NCI-H748 (cell line): ENCODE measurements at regions not wholly inside any gene's neighbourhood (a gene's known extent, or its start where the extent isn't known, plus 50 kb on each side); places are given as distances from the start of the nearest gene placed in this dataset.
"Not testable (repeated sequence)": the region's sequence is repeated elsewhere in the genome, so short reads cannot be mapped to it uniquely, and the experiment has no call there.

Experiments
- DNase-seq: peaks from one replicate; lab custom pipeline; 2025; ENCODE audit not compliant: unreplicated experiment; lab: John Stamatoyannopoulos, UW

DNA sequence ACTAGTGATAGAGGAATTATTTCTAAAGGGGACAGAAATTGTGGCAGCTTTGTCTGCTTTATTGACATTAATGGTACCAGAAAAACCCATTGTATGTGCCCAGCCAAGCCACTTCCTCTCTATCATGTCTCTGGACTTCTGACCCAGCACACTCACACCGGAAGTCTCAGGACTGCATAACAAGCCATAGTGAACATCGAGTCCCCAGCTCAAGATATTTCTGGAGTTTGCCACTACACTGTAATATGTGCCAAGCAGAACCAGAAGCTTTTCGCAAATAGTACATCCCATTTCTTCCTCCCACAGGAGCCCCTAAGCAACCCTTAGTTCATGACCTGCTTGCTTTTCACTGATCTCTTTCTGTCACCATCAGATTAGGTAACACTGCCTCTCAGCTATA, 187.4 kb upstream of the GHR start:
- no peak for DNase-seq

DNA sequence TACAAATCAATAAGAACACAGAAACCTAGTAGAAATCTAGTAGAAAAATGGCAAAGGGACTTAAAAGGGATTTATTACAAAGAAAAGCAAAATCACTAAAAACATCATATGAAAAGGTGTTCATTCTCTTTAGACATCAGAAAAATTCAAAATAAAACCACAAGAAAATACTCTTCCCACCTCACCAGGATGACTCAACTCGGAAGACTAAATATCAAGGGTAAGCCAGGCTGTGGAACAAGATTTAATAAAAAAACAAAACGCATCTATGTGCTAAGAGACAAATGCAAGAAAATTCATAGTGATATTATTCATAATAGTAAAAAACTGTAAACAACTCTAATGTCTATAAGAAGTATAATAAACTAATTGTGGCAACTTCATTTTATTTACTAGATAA, 181.6 kb upstream of the GHR start:
- no peak for DNase-seq

DNA sequence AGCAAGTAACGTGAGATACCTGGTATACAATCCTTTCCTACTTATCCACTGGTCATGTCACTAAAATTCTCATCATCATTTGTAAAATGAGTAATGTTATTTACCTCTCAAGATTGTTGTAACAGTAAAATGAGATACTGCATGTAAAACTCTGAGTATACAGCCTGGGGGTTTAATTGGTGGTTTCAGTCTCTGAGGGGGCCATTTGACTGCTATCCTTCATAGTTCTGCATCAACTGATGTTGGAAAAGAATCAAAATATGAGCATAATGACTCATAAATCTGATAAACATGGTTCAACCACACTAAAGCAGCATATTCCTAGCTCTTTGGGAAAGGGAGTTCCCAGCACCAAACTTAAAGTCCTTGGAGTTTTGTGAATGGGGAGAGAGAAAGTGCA, 181.0 kb upstream of the GHR start:
- no peak for DNase-seq

DNA sequence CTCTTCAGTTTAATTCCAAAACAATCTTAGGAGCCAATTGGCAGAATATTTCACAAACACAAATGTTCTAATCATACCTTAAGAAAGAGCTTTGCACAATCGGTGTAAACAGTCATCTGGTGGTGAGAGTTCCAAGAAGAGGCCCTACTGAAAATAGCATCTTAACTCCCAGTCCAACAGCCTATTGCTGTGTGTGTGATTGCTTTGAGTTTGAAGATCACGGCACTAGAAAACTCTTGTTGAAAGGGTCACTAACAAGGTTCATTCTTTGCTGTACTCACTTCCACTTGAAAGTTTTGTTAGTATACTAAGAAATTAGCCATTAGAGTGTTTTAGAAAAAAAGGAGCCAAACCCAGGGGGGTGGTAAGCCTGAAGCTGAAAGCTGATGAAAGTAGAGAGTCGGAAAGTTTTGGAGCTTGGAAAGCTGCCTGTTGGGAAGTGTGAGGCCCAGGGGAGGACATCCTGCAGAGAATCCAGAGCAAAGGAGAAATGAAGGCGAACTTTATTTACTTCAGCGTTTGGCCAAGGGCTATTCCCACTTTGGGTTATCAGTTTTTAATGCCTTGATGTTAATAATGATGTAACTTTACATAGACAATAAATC, 180.3 kb upstream of the GHR start:
- no peak for DNase-seq

GRCh38 chr5:42252306-42252705, 170.9 kb upstream of the GHR start:
- DNase-seq: no peak

GRCh38 chr5:42259914-42260313, 163.3 kb upstream of the GHR start:
- peak; percentile 95 for DNase-seq

GRCh38 chr5:42267091-42267490, 156.1 kb upstream of the GHR start:
- no peak for DNase-seq

DNA sequence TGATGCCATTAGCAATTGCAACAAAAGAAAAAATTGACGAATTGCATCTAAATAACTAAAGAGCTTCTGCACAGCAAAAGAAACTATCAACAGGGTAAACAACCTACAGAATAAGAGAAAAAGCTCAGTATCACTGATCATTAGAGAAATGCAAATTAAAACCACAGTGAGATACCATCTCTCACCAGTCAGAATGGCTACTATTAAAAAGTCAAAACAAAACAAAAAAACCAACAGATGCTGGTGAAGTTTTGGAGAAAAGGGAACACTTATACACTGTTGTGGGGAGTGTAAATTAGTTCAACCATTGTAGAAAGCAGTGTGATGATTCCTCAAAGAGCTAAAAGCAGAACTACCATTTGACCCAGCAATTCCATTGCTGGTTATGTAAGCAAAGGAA, 155.1 kb upstream of the GHR start:
- not testable (repeated sequence) for DNase-seq

DNA sequence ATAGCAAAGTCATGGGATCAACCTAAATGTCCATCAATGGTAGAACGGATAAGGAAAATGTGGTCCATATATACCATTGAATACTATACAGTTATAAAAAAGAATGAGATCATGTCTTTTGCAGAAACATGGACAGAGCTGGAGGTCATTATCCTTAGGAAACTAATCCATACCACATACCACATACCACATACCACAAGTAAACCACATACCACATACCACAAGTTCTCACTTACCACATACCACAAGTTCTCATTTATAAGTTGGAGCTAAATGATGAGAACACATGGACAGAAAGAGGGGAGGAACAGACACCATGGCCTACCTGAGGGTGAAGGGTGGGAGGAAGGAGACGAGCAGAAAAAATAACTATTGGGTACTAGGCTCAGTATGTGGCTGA, 154.6 kb upstream of the GHR start:
- DNase-seq: no peak

- no peak for DNase-seq
These were observed 152.5 kb upstream of the GHR start for GRCh38 chr5:42270771-42271170.

- peak; percentile 45 for DNase-seq
These were observed 148.3 kb upstream of the GHR start for GRCh38 chr5:42274913-42275312.

GRCh38 chr5:42277293-42277692, 145.9 kb upstream of the GHR start:
- no peak for DNase-seq

GRCh38 chr5:42284584-42284983, 138.7 kb upstream of the GHR start:
- no peak for DNase-seq

DNA sequence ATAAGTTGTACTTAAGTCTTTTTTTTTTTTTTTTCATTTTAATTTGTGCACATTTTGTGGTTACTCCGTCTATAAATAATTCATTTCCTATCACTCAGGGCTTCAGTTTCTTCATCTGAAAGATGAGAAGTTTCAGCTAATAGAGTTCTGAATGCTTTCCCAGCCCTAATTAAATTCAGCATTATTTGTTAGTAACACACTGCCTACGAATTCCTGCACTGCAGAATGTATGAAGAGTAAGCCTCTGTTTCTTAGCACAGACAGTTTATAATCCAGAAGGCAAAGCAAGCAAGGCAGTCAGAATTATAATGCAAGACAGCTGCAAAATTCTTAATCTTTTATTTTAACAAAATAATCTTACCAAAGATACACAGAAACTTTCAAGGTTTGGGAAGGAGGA, 138.0 kb upstream of the GHR start:
- no peak for DNase-seq

DNA sequence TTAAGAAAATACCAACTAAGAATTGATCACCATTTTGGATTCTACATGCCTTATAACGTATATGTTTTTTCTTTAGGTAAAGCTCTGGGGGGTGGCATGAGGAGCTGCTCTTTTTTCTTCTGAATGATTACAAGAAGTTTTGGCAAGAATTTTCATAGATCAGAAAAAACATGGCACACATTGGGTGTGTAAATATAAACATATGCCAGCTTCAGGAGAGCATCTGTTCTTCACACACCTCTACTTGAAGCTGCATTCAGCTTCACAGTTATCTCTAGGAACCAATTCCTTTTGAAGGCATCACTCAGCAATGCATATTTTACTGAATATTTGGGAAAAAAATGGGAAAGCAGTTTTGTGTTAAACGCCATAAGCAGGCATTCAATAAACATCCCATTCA, 122.7 kb upstream of the GHR start:
- no peak for DNase-seq

DNA sequence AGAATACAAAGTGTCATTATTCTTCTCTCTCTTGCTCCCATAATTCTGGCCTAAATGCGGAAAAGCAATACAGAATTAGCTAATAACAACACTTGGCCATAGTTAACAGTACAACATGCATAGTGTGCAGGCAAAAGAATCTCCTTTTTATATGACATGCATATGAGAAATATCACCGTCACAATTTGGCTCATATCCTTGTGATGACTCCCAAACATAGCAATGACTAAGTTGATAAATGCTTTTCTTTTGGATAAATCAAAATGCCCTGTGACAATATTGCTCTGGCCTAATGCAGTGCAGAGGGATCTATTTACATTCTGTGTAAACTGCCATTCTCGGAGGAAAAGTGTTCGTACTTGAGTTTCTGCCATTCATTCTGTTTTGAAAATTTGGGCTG, 121.9 kb upstream of the GHR start:
- DNase-seq: no peak

GRCh38 chr5:42302186-42302585, 121.1 kb upstream of the GHR start:
- DNase-seq: no peak

DNA sequence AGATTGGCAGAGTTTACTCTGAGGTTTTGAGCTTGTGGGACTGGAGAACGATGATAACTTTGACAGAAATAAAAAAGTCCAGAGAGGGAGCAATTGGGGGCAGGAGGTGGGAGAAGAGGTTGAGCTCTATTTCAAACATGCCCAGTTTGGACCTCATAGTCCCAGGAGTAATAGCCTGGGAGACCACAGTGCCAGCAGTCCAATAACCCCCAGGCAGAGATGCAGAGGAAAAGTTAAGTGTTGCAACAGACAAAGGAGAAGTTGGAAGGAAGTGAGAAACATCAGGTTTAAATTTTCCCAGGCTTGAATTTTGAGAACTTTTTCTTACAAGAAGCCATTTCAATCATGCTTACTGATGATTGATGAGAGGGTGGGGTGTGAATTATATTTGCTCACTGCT, 117.0 kb upstream of the GHR start:
- DNase-seq: no peak

GRCh38 chr5:42309865-42310264, 113.4 kb upstream of the GHR start:
- no peak for DNase-seq

DNA sequence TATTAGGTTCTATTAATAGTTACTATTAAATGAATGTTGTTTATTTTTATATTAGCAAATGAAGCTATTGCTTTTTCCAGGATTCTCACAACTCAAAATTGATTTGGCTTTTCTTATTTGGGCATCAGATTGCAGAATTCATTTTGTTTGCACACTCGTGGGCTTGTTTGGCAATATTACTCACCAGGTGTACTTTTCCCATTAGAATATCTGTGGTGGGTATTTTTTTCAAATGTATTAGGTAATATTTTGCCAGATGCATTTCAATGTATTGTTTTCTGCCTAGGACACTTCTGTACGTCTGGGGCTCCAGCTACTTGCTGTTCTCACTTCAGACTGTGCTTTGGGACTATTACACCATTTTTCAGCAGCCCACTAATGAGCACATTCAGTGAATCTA, 108.0 kb upstream of the GHR start:
- DNase-seq: no peak

DNA sequence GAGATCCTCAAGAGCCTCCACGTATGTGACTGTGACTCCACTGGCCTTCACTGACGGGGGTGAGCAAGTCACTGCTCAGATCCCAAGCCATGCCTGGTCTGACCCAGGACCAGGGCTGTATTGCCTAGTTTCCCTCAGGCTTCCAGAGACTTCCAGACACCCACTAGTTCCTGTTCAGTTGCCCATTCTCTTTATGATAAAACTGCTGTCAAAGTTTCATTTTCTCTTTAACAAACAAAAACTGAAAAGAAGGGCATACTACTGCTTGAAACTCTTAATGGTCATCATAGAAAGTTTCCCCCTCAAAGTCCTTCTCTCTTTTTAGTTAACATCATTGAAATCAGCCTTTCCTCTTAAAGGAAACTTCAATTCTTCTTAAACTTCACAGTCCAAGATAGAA, 105.7 kb upstream of the GHR start:
- DNase-seq: no peak

- DNase-seq: peak; percentile 29
These were observed 103.7 kb upstream of the GHR start for GRCh38 chr5:42319546-42319945.

DNA sequence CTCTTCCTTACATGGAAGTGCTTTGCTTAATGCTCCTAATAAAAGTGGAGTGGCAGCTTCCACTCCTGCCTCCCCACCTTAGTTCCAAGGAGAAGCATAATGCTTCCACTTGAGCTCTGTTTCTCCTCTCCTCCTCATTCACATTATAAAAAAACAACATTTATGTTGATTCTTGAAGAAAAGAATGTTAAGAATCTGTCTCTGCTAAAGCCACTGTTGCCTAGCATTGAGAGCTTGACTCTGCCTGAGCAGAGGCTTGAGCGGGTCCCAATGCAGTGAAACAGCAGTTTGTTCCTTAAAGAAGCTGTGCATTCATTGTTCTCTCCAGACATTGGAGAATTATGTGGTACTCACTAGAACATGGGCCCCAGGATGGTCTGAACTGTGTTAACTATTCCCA, 101.5 kb upstream of the GHR start:
- no peak for DNase-seq

DNA sequence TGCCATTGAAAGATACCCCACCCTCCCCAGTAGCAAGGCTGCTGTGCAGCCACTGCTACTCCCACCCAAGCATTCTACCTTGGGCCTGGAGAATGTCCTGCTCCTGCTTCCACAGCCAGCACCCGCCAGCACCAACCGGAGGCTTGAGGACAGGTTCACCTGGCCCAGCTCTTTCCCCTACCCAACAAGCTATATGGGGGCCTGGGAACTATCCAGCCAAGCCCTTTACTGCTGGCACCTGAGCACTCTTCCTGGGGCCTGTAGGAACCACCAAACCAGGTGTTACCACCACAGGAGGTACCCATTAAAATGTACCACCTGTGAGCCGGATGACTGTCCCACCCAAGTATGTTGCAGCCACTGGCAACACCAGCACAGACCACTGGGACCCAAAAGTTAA, 86.1 kb upstream of the GHR start:
- no peak for DNase-seq
